ENCODE measurements at regions not wholly inside any gene's neighbourhood (a gene's known extent, or its start where the extent isn't known, plus 50 kb on each side); places are given as distances from the start of the nearest gene placed in this dataset.

- Histone ChIP-seq H3K27me3 (ENCODE audit: insufficient read depth, low read depth) (no peaks in the 10 kb centered on the region), H3K79me2 (ENCODE audit: insufficient read depth, low read depth) (no peaks in the 10 kb centered on the region), H3K4me2 (no peak overlapping the region), H3K4me3 (IDR thresholded peaks at IDR 0.05; ENCODE audit: insufficient read depth, low read depth, low read length) (no peak overlapping the region), H3K9ac (no peak overlapping the region), H3K27ac (no peak overlapping the region), H4K20me1 (ENCODE audit: insufficient read depth) (no peaks in the 10 kb centered on the region), H2AFZ (ENCODE audit: low read depth) (no peak overlapping the region), H3K36me3 (ENCODE audit: insufficient read depth) (no peaks in the 10 kb centered on the region), H3K4me1 (ENCODE audit: low read depth, poor library complexity, severe bottlenecking) (peaks cover 11% of the 10 kb centered on the region)
- TF ChIP-seq CTCF (conservative IDR thresholded peaks at IDR 0.05; ENCODE audit: low read depth, low read length) = no peak
Measured at GRCh38 chr6:120077489-120077888, 727.9 kb upstream of the MAN1A1 start.

GRCh38 chr6:120058410-120058809, 708.8 kb upstream of the MAN1A1 start:
- Histone ChIP-seq H3K27me3 (ENCODE audit: insufficient read depth, low read depth) (no peaks in the 10 kb centered on the region), H4K20me1 (ENCODE audit: insufficient read depth) (no peaks in the 10 kb centered on the region), H3K4me3 (IDR thresholded peaks at IDR 0.05; ENCODE audit: insufficient read depth, low read depth, low read length) (no peak overlapping the region), H3K4me2 (no peak overlapping the region), H3K4me1 (ENCODE audit: low read depth, poor library complexity, severe bottlenecking) (no peaks in the 10 kb centered on the region), H3K36me3 (ENCODE audit: insufficient read depth) (no peaks in the 10 kb centered on the region), H2AFZ (ENCODE audit: low read depth) (no peak overlapping the region), H3K27ac (no peak overlapping the region), H3K79me2 (ENCODE audit: insufficient read depth, low read depth) (no peaks in the 10 kb centered on the region), H3K9ac (no peak overlapping the region)
- TF ChIP-seq CTCF (conservative IDR thresholded peaks at IDR 0.05; ENCODE audit: low read depth, low read length) = no peak

- no peaks in the 10 kb centered on the region for H3K27me3 ChIP-seq (ENCODE audit: insufficient read depth, low read depth)
- no peaks in the 10 kb centered on the region for H3K36me3 ChIP-seq (ENCODE audit: insufficient read depth)
- H3K4me3 ChIP-seq (IDR thresholded peaks at IDR 0.05; ENCODE audit: insufficient read depth, low read depth, low read length) = no peak overlapping the region
- no peaks in the 10 kb centered on the region for H4K20me1 ChIP-seq (ENCODE audit: insufficient read depth)
- H3K4me2 ChIP-seq = no peak overlapping the region
- peak; percentile 48; the same call in 1 of the 2 replicates for TF ChIP-seq CTCF (conservative IDR thresholded peaks at IDR 0.05; ENCODE audit: low read depth, low read length)
- no peaks in the 10 kb centered on the region for H3K79me2 ChIP-seq (ENCODE audit: insufficient read depth, low read depth)
- H2AFZ ChIP-seq (ENCODE audit: low read depth) = no peak overlapping the region
- H3K9ac ChIP-seq = no peak overlapping the region
- H3K4me1 ChIP-seq (ENCODE audit: low read depth, poor library complexity, severe bottlenecking) = no peaks in the 10 kb centered on the region
- no peak overlapping the region for H3K27ac ChIP-seq
Measured at GRCh38 chr6:120056085-120056484, 706.5 kb upstream of the MAN1A1 start.

GRCh38 chr6:120055071-120055470, 705.5 kb upstream of the MAN1A1 start:
- no peak overlapping the region for H3K4me2 ChIP-seq
- TF ChIP-seq CTCF (conservative IDR thresholded peaks at IDR 0.05; ENCODE audit: low read depth, low read length) = no peak
- no peaks in the 10 kb centered on the region for H3K36me3 ChIP-seq (ENCODE audit: insufficient read depth)
- no peaks in the 10 kb centered on the region for H4K20me1 ChIP-seq (ENCODE audit: insufficient read depth)
- H3K27me3 ChIP-seq (ENCODE audit: insufficient read depth, low read depth) = no peaks in the 10 kb centered on the region
- H3K4me1 ChIP-seq (ENCODE audit: low read depth, poor library complexity, severe bottlenecking) = no peaks in the 10 kb centered on the region
- H3K9ac ChIP-seq = no peak overlapping the region
- H3K4me3 ChIP-seq (IDR thresholded peaks at IDR 0.05; ENCODE audit: insufficient read depth, low read depth, low read length) = no peak overlapping the region
- H2AFZ ChIP-seq (ENCODE audit: low read depth) = no peak overlapping the region
- no peak overlapping the region for H3K27ac ChIP-seq
- H3K79me2 ChIP-seq (ENCODE audit: insufficient read depth, low read depth) = no peaks in the 10 kb centered on the region

All from KMS-11 (cell line).